AML-193 (cell line): ENCODE measurements at regions not wholly inside any gene's neighbourhood (a gene's known extent, or its start where the extent isn't known, plus 50 kb on each side); places are given as distances from the start of the nearest gene placed in this dataset.

Source experiments
- DNase-seq, 2 experiments: peaks; one replicate each; lab custom pipeline; 2025; lab: John Stamatoyannopoulos, UW

GRCh38 chr17:14762736-14763479 lies 462.0 kb downstream of the HS3ST3B1 start:
- no peak for DNase-seq

GRCh38 chr17:14760719-14761411 lies 460.0 kb downstream of the HS3ST3B1 start:
- no peak for DNase-seq

DNA sequence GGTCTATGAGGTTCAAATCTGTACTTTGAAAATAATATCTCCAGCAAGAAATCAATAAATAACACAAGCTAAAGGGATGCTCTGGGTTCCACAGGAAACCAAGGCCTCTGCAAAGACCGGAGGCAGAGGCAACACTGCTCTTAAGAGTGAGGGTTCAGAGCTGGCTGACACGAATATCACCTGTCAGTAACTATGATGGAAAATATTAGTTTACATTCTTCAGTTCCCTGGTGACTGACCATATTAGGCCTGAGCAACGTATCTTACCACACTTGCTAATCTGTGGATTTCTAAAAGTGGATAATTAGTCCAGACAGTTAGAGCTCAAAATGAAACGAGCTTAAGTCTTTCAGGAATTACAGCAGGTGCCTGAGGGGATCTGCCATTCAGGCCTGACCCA lies 459.3 kb downstream of the HS3ST3B1 start:
- DNase-seq, result no peak

DNA sequence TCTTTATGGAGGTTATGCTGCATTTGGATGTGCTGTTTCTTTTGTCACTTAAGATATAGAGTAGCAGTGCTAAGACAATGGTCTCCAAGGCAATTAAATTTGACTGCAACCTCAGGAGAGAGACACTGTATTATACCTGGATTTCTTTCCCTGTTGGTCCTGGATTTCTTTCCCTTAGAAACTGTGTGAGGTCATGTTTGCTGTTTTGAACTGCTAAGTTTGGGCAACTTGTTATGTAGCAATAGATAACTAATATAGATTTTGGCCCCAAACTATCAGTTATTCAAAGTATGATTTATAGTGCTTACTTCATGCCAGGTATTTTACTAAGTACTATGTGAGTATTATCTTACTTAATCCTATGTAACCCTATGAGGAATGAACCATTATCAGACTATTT lies 458.4 kb downstream of the HS3ST3B1 start:
- DNase-seq, result no peak

GRCh38 chr17:14756479-14756878 lies 455.6 kb downstream of the HS3ST3B1 start:
- no peak for DNase-seq

- DNase-seq, result no peak
Measured at GRCh38 chr17:14755002-14755401, 454.1 kb downstream of the HS3ST3B1 start.

- no peak for DNase-seq
Measured at GRCh38 chr17:14753383-14753782, 452.5 kb downstream of the HS3ST3B1 start.

DNA sequence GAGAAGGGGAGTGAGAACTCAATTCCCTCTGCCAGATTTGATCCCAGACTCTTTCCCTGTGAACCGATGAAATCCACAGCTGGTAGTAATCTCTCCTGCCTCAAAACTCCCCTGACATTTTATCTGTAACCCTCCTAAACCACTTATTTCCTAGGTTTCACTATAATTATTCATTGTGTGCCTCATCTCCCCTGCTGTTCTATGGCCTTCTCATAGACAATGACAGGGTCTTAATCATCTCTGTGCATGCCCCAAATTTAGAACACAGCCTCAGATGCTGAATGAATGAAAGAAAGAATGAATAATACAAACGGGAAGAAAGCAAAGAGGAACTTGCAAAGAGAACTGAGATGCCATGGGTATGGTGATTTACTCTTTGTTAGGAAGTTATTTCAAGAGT lies 451.1 kb downstream of the HS3ST3B1 start:
- DNase-seq, result no peak

GRCh38 chr17:14750866-14751265 lies 450.0 kb downstream of the HS3ST3B1 start:
- DNase-seq, result no peak

GRCh38 chr17:14749269-14749668 lies 448.4 kb downstream of the HS3ST3B1 start:
- DNase-seq, result no peak

DNA sequence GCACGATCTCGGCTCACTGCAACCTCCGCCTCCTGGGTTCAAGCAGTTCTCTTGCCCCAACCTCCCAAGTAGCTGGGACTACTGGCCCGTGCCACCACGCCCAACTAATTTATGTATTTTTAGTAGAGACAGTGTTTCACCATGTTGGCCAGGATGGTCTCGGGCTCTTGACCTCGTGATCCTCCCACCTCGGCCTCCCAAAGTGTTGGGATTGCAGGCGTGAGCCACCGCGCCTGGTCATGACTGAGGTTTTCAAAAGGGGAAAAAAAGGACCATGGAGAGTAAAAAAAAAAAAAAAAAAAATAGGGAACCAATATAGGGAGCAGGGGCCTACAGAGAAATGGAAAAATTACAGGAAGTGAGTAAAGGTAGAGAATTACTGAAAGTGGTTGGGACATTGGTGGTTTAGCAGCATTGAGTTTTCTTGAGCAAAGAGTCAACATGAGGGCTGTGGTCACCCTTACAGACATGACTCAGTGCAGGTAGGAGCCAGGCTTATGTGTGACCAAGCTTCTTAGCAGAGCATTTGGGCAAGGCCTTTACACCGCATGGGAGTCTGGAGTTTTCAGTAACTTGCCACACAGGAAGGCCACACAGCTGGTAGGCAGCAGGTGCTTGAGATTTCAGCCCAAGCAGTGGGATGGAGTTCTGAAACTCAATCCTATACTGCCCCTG lies 447.3 kb downstream of the HS3ST3B1 start:
- peak; percentile 28 to 38 for DNase-seq

DNA sequence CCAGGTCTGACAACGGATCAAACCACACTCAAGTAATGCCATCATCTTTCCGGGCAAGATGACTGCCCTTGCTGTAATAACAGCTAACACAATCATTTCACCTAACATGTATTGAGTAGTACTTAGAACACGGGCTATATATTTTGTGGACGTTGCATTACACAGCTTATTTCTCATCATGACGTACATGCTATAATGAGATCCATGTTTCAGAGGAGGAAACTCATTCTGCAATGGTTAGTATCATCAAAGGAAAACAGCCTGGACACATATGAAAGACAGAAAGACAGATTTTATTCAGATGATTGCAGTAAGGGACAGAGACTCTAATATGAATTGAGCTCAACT lies 446.7 kb downstream of the HS3ST3B1 start:
- DNase-seq, result no peak

DNA sequence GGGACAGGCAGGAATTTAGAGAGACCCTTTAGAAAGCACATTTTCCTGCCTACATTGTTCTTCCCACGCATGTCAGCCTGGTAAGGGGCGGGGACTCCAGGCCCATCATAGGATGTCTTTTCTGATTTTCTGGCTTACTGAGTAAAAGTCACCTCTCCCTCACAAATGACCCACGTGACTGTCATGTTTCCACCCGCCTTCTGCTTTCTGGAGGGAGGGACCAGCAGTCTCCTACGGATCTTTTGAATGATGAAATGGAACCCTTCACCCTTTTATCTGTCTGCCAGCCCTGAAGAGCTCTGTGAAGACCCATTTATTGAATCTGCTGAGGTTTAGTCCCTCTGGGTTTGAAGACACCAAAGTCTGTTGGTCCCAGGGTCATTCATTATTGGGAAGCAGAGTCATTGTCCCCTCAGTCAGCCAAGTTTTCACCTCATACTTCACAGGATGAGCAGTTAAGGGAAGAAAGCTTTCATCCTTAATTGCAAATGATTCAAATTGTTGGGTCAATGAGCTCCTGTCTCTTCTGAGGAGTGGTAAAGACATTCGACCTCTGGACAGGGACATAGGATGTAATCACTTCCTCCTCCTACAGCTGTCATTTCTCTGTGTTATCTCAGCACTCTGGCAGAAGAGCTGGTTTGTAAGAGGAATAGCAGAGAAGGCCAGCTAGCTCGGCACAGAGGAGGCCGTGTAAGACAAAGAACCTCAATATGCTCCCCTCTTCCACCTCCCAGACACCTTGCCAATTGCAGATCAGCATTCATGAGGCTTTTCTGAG lies 446.1 kb downstream of the HS3ST3B1 start:
- DNase-seq, result no peak

DNA sequence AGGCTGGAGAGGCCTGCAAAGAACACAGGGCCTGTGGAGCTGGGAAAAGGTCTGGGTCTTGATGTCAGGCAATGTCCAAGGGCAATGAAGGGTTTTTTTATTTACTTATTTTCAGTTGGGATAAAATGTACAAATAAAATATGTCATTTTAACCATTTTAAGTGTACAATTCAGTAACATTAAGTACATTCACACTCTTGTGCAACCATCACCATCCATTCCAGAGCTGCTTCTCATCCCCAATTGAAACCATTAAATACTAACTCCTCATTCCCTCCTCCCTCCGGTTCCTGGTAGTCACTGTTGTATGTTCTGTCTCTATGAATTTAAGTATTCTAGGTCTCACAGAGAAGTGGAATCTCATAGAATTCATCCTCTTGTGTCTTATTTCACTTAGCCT lies 444.7 kb downstream of the HS3ST3B1 start:
- no peak for DNase-seq

GRCh38 chr17:14744761-14745473 lies 444.0 kb downstream of the HS3ST3B1 start:
- DNase-seq, result no peak

- DNase-seq, result no peak
Measured at GRCh38 chr17:14741491-14741890, 440.6 kb downstream of the HS3ST3B1 start.

DNA sequence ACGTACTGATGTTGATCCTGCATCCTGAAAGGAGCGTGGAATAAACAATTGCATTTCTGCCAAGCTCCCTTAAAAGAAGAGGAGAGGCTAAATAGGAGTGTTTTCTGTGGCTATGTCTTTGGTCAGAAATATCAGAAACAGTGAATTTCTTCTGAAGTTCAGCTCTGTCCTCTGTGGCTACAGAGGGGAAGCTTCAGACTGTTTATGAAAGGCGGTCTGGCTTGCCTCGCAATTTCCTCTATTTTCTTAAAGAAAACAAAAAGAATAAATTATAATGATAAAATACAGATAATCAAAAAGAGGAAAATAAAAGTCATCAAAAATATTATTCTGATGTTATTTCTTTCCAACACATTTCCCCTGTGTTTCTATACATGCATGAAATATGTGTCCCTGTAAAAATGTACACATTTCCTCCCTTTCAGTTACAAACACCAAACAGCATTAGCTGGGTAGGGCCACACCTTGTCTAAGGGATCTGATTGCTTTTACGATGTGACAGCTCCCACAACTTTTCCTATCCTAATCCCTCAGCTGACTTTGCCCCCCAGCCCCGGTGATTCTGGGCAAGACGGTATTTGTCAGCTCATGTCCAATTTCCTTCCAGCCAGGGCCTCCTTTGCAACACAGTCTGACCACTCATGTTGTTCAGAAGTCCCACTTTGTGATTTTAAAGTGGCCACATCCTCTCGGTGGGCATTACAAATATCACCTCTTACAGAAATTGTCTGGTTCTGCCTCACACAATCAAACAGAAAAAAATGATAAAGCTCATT lies 439.0 kb downstream of the HS3ST3B1 start:
- DNase-seq, result peak in 1 of 2 experiments; percentile 6

GRCh38 chr17:14738652-14738988 lies 437.7 kb downstream of the HS3ST3B1 start:
- DNase-seq, result no peak

DNA sequence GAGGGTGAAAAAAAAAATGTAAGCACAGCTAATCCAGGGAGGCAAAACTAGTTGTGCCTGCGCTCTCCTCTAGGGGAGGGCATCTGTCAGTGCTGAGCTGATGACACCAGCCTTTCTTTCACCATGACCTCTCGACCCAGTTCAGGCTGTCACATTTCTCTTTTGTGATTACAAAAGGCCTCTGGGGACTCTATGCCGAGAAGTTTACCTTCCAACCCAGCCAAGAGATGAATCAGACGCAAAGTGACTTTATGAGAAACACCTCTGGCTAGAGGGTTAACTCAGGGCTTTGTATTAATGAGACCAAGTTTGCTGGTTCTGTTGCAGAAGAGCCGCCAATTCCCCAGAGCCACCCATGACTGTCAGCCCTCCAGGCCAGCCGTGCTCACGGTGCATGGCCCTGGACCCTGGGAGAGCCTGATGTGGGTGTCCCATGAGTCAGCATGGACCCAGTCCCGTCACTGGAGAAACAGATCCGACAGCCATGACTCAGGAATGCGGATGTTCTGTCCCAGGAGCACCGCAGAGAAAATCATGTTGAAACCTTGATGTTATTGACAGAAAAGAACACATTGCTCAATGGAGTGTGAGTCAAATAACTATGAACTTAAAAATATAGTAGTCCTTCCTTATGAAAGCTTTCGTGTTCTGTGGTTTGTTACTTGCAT lies 437.2 kb downstream of the HS3ST3B1 start:
- peak; percentile 26 to 34 for DNase-seq

GRCh38 chr17:14736631-14737030 lies 435.8 kb downstream of the HS3ST3B1 start:
- DNase-seq, result no peak

- no peak for DNase-seq
Measured at GRCh38 chr17:14733376-14733775, 432.5 kb downstream of the HS3ST3B1 start.
